ENCODE measurements at regions not wholly inside any gene's neighbourhood (a gene's known extent, or its start where the extent isn't known, plus 50 kb on each side); places are given as distances from the start of the nearest gene placed in this dataset.

DNA sequence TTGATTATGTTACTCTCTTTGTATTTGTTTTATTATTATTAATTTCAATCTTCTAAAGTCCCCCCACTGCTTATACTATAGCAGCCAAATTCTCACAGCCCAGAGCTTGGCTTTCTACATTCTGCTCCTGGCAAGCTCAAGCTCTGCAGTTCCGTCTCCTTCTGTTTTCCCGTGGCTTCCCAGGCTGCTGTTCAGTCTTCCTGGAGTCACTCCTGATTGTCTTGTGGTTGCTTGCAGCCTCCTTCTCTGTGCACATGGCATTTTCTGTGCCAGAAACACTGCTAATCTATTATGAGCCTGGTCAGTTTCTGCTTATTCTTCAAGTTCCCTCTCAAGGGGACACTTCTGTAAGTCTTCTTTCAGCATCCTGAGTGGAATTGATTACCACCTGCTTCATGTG is 533.7 kb upstream of the IGFBP3 start:
- H3K9ac ChIP-seq (ENCODE audit: low read length), result no peak overlapping the region
- H2AFZ ChIP-seq (ENCODE audit: insufficient read depth, low read depth, low read length, poor library complexity, severe bottlenecking), result no peak overlapping the region
- intact Hi-C loops (cut with micrococcal nuclease), result no loop called here
- ATAC-seq (ENCODE audit: low read depth) (no peak), DNase-seq (no peak)
- no peak overlapping the region for H3K27ac Mint-ChIP-seq
- no peak overlapping the region for H3K4me2 ChIP-seq (replicated peaks; ENCODE audit: low read depth, low read length, poor library complexity, severe bottlenecking)
- no peaks in the 10 kb centered on the region for H3K79me2 ChIP-seq (ENCODE audit: control insufficient read depth, insufficient read depth, low read length)
- H3K9me3 ChIP-seq (ENCODE audit: control extremely low read depth in 1 of 3, control insufficient read depth in 2 of 3, insufficient read depth in 1 of 3, low read length in 2 of 3), result peaks cover 0 to under 1% (median 0%) of the 10 kb centered on the region in 3 donors
- H3K4me3 Mint-ChIP-seq, result no peak overlapping the region
- H4K20me1 ChIP-seq (ENCODE audit: control insufficient read depth, insufficient read depth, low read length, poor library complexity, severe bottlenecking), result no peaks in the 10 kb centered on the region
- peaks cover 12% of the 10 kb centered on the region for H3K9me3 Mint-ChIP-seq (ENCODE audit: insufficient read depth)
- H3K4me3 ChIP-seq (ENCODE audit: control extremely low read depth in 1 of 5, extremely low read depth in 1 of 5, insufficient read depth in 1 of 5, low read depth in 2 of 5, low read length in 4 of 5), result no peak overlapping the region
- no peaks in the 10 kb centered on the region for H3K4me1 Mint-ChIP-seq
- no peak for TF ChIP-seq EZH2 (IDR thresholded peaks at IDR 0.05; ENCODE audit: borderline replicate concordance, insufficient read depth, low read depth, low read length, poor library complexity, severe bottlenecking)
- TF ChIP-seq, protein P1, sequence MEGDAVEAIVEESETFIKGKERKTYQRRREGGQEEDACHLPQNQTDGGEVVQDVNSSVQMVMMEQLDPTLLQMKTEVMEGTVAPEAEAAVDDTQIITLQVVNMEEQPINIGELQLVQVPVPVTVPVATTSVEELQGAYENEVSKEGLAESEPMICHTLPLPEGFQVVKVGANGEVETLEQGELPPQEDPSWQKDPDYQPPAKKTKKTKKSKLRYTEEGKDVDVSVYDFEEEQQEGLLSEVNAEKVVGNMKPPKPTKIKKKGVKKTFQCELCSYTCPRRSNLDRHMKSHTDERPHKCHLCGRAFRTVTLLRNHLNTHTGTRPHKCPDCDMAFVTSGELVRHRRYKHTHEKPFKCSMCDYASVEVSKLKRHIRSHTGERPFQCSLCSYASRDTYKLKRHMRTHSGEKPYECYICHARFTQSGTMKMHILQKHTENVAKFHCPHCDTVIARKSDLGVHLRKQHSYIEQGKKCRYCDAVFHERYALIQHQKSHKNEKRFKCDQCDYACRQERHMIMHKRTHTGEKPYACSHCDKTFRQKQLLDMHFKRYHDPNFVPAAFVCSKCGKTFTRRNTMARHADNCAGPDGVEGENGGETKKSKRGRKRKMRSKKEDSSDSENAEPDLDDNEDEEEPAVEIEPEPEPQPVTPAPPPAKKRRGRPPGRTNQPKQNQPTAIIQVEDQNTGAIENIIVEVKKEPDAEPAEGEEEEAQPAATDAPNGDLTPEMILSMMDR (IDR thresholded peaks at IDR 0.05), result no peak
- CTCF ChIA-PET, result no interaction called here
- POLR2A ChIA-PET, result no interaction called here
- no peaks in the 10 kb centered on the region for H3K27me3 Mint-ChIP-seq
- H3K27me3 ChIP-seq (replicated peaks in 1 of 4; ENCODE audit: control extremely low read depth in 1 of 4, control insufficient read depth in 3 of 4, insufficient read depth in 4 of 4, low read length in 3 of 4), result no peaks in the 10 kb centered on the region
- no peaks in the 10 kb centered on the region for H3K36me3 ChIP-seq (replicated peaks in 1 of 2; ENCODE audit: control extremely low read depth in 1 of 2, control insufficient read depth in 1 of 2, extremely low read depth in 1 of 2, insufficient read depth in 2 of 2, low read length in 1 of 2)
- H3K27ac ChIP-seq (ENCODE audit: low read length in 2 of 2), result no peak overlapping the region
- 76% methylated on average over 2 of the region's 2 CpGs for WGBS (ENCODE audit: insufficient coverage)
- no peaks in the 10 kb centered on the region for H3K4me1 ChIP-seq (ENCODE audit: control insufficient read depth in 2 of 2, insufficient read depth in 2 of 2, low read length in 2 of 2)

- Histone ChIP-seq H3K4me3 (ENCODE audit: control extremely low read depth in 1 of 5, extremely low read depth in 1 of 5, insufficient read depth in 1 of 5, low read depth in 2 of 5, low read length in 4 of 5) (no peak overlapping the region), H3K36me3 (replicated peaks in 1 of 2; ENCODE audit: control extremely low read depth in 1 of 2, control insufficient read depth in 1 of 2, extremely low read depth in 1 of 2, insufficient read depth in 2 of 2, low read length in 1 of 2) (no peaks in the 10 kb centered on the region), H3K9me3 (ENCODE audit: control extremely low read depth in 1 of 3, control insufficient read depth in 2 of 3, insufficient read depth in 1 of 3, low read length in 2 of 3) (no peaks in the 10 kb centered on the region), H3K27me3 (replicated peaks in 1 of 4; ENCODE audit: control extremely low read depth in 1 of 4, control insufficient read depth in 3 of 4, insufficient read depth in 4 of 4, low read length in 3 of 4) (no peaks in the 10 kb centered on the region), H3K4me2 (replicated peaks; ENCODE audit: low read depth, low read length, poor library complexity, severe bottlenecking) (no peak overlapping the region), H3K79me2 (ENCODE audit: control insufficient read depth, insufficient read depth, low read length) (no peaks in the 10 kb centered on the region), H3K9ac (ENCODE audit: low read length) (no peak overlapping the region), H2AFZ (ENCODE audit: insufficient read depth, low read depth, low read length, poor library complexity, severe bottlenecking) (no peak overlapping the region), H3K4me1 (ENCODE audit: control insufficient read depth in 2 of 2, insufficient read depth in 2 of 2, low read length in 2 of 2) (no peaks in the 10 kb centered on the region), H3K27ac (ENCODE audit: low read length in 2 of 2) (no peak overlapping the region), H4K20me1 (ENCODE audit: control insufficient read depth, insufficient read depth, low read length, poor library complexity, severe bottlenecking) (no peaks in the 10 kb centered on the region)
- CTCF ChIA-PET, result no interaction called here
- TF ChIP-seq, protein P1 (IDR thresholded peaks at IDR 0.05), result no peak
- no peak for TF ChIP-seq EZH2 (IDR thresholded peaks at IDR 0.05; ENCODE audit: borderline replicate concordance, insufficient read depth, low read depth, low read length, poor library complexity, severe bottlenecking)
- POLR2A ChIA-PET, result no interaction called here
- intact Hi-C loops (cut with micrococcal nuclease), result no loop called here
- no peak overlapping the region for H3K4me3 Mint-ChIP-seq
- peaks cover 18% of the 10 kb centered on the region for H3K9me3 Mint-ChIP-seq (ENCODE audit: insufficient read depth)
- H3K27ac Mint-ChIP-seq, result no peak overlapping the region
- no peaks in the 10 kb centered on the region for H3K4me1 Mint-ChIP-seq
- ATAC-seq (ENCODE audit: low read depth) (no peak), DNase-seq (no peak)
- no CpG with 5 or more reads among the region's 1 CpG for WGBS (ENCODE audit: insufficient coverage)
- no peaks in the 10 kb centered on the region for H3K27me3 Mint-ChIP-seq
These were observed 531.6 kb upstream of the IGFBP3 start for GRCh38 chr7:46452561-46453135.
